ENCODE measurements at regions not wholly inside any gene's neighbourhood (a gene's known extent, or its start where the extent isn't known, plus 50 kb on each side); places are given as distances from the start of the nearest gene placed in this dataset.
A peak's percentile ranks its signal among the peaks of the same experiment; 100 is the strongest.

GRCh38 chr7:54881816-54882520, 123.0 kb upstream of the SEC61G start:
- H3K4me3 ChIP-seq = no peak overlapping the region
- TF ChIP-seq, protein P1, sequence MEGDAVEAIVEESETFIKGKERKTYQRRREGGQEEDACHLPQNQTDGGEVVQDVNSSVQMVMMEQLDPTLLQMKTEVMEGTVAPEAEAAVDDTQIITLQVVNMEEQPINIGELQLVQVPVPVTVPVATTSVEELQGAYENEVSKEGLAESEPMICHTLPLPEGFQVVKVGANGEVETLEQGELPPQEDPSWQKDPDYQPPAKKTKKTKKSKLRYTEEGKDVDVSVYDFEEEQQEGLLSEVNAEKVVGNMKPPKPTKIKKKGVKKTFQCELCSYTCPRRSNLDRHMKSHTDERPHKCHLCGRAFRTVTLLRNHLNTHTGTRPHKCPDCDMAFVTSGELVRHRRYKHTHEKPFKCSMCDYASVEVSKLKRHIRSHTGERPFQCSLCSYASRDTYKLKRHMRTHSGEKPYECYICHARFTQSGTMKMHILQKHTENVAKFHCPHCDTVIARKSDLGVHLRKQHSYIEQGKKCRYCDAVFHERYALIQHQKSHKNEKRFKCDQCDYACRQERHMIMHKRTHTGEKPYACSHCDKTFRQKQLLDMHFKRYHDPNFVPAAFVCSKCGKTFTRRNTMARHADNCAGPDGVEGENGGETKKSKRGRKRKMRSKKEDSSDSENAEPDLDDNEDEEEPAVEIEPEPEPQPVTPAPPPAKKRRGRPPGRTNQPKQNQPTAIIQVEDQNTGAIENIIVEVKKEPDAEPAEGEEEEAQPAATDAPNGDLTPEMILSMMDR (IDR thresholded peaks at IDR 0.05; ENCODE audit: borderline replicate concordance) = no peak
- no peaks in the 10 kb centered on the region for H3K36me3 ChIP-seq
- H3K27me3 ChIP-seq (ENCODE audit: low read depth) = peaks cover 7% of the 10 kb centered on the region
- H3K4me1 ChIP-seq = no peaks in the 10 kb centered on the region
- DNase-seq = no peak
- intact Hi-C loops (cut with micrococcal nuclease) = no loop called here
- H3K27ac ChIP-seq (replicated peaks) = no peak overlapping the region
- no peaks in the 10 kb centered on the region for H3K9me3 ChIP-seq (replicated peaks)

DNA sequence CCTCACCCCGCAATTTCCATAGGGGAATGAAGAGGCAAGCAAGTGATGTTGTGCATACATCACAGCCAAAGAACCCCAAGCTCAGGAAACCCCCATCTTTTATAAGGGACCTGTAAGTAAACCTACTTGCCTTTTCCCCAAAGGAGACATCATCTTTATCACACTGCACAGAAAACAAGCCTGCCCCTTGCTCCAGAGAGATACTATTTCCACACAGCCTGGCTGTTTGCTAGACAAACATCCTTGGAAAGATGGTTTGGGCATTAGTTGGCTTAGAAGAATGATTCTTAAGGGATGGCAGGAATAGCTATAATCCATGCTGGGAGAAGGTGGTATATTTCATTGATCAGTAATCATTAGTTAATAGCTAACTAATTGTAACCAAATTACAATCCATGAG, 123.7 kb upstream of the SEC61G start:
- intact Hi-C loops (cut with micrococcal nuclease) = no loop called here
- Histone ChIP-seq H3K4me3 (no peak overlapping the region), H3K4me1 (no peaks in the 10 kb centered on the region), H3K27me3 (ENCODE audit: low read depth) (peaks cover 9% of the 10 kb centered on the region), H3K36me3 (no peaks in the 10 kb centered on the region), H3K27ac (replicated peaks) (no peak overlapping the region), H3K9me3 (replicated peaks) (no peaks in the 10 kb centered on the region)
- DNase-seq = no peak
- TF ChIP-seq, protein P1 (IDR thresholded peaks at IDR 0.05; ENCODE audit: borderline replicate concordance) = no peak

GRCh38 chr7:54883576-54883975, 124.6 kb upstream of the SEC61G start:
- DNase-seq = no peak
- no peaks in the 10 kb centered on the region for H3K36me3 ChIP-seq
- peaks cover 18% of the 10 kb centered on the region for H3K27me3 ChIP-seq (ENCODE audit: low read depth)
- intact Hi-C loops (cut with micrococcal nuclease) = no loop called here
- H3K4me1 ChIP-seq = peaks cover 3% of the 10 kb centered on the region
- H3K9me3 ChIP-seq (replicated peaks) = no peaks in the 10 kb centered on the region
- no peak overlapping the region for H3K4me3 ChIP-seq
- H3K27ac ChIP-seq (replicated peaks) = no peak overlapping the region
- TF ChIP-seq, protein P1 (IDR thresholded peaks at IDR 0.05; ENCODE audit: borderline replicate concordance) = no peak

DNA sequence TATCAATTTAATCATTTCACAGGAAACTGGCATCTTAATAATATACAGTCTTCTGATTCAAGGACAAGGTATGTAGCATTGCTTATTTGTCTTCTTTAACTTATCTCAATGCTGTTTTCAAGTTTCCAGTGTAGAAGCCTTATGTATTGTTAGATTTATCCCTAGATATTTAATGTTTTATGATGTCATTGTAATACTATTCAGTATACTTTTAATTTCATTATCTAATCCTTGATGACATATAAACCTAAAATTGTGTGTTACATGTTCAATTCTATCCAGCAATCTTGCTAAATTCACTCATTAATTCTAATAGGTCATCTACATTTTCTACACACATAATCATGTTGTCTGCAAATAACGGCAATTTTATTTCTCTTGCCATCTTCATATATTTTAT, 126.3 kb upstream of the SEC61G start:
- no peak overlapping the region for H3K4me3 ChIP-seq
- H3K27ac ChIP-seq (replicated peaks) = no peak overlapping the region
- no peaks in the 10 kb centered on the region for H3K9me3 ChIP-seq (replicated peaks)
- TF ChIP-seq, protein P1 (IDR thresholded peaks at IDR 0.05; ENCODE audit: borderline replicate concordance) = no peak
- DNase-seq = no peak
- H3K36me3 ChIP-seq = no peaks in the 10 kb centered on the region
- peaks cover 26% of the 10 kb centered on the region for H3K27me3 ChIP-seq (ENCODE audit: low read depth)
- H3K4me1 ChIP-seq = peaks cover 6% of the 10 kb centered on the region
- intact Hi-C loops (cut with micrococcal nuclease) = no loop called here

DNA sequence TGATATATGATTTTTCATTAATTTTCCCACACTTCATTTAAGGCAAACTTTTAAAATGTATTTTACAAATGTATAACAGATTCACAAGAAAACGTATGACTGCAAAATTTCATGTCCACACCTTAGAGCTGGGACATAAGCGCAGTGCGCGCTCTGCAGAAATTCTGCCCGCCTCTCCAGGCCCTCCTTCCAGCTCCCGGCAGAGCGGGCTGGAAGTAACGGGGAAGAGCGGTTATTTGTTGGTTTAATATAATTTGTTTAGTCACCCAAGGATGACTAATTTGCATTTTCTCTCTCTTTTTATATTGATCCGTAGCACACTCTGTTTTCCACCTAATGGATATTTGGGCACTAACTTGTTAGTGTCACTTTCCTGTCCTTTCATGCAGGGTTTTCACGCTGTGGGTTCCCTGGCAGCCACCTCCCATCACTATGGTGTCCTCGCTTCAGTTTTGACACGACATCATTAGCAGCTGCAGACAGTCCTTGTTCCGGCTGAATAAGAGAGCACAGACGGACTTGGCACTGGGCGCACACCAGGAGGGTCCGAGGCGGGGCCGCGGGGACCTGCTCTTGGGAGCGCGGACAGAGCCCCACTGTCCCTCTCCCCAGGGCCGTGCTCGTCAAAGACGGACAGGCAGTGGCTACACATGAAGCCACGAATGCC, 129.2 kb upstream of the SEC61G start:
- Histone ChIP-seq H3K9me3 (replicated peaks) (peaks cover 5% of the 10 kb centered on the region), H3K36me3 (no peaks in the 10 kb centered on the region), H3K27ac (replicated peaks) (no peak overlapping the region), H3K4me1 (peaks cover 6% of the 10 kb centered on the region), H3K27me3 (ENCODE audit: low read depth) (peaks cover 26% of the 10 kb centered on the region), H3K4me3 (peak overlapping the region; percentile 54)
- no peak for DNase-seq
- intact Hi-C loops (cut with micrococcal nuclease) = no loop called here
- TF ChIP-seq, protein P1 (IDR thresholded peaks at IDR 0.05; ENCODE audit: borderline replicate concordance) = no peak
